ENCODE measurements at regions not wholly inside any gene's neighbourhood (a gene's known extent, or its start where the extent isn't known, plus 50 kb on each side); places are given as distances from the start of the nearest gene placed in this dataset.
A peak's percentile ranks its signal among the peaks of the same experiment; 100 is the strongest.

DNA sequence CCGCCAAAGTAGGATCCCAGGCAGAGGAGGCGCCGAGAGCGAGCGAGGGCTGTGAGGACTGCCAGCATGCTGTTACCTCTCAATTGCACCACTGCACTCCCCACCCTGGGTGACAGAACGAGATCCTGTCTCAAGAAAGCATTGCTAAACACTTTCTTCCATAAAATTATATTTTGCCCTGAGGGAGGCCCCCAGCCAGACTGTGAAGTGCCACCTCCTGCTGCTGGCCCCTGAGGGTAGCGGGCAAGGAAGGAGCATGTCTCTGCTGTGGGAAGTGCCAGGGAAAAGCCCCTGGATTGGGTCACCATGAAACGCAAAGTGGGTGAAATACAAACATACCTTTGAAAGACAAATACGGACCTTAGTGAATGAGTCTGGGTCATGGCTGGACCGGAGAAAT lies 78.0 kb upstream of the AMZ2 start:
- DNase-seq (ENCODE audit: low read depth): no peak
- TF ChIP-seq, protein P1, sequence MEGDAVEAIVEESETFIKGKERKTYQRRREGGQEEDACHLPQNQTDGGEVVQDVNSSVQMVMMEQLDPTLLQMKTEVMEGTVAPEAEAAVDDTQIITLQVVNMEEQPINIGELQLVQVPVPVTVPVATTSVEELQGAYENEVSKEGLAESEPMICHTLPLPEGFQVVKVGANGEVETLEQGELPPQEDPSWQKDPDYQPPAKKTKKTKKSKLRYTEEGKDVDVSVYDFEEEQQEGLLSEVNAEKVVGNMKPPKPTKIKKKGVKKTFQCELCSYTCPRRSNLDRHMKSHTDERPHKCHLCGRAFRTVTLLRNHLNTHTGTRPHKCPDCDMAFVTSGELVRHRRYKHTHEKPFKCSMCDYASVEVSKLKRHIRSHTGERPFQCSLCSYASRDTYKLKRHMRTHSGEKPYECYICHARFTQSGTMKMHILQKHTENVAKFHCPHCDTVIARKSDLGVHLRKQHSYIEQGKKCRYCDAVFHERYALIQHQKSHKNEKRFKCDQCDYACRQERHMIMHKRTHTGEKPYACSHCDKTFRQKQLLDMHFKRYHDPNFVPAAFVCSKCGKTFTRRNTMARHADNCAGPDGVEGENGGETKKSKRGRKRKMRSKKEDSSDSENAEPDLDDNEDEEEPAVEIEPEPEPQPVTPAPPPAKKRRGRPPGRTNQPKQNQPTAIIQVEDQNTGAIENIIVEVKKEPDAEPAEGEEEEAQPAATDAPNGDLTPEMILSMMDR (IDR thresholded peaks at IDR 0.05; ENCODE audit: control insufficient read depth, extremely low read depth, insufficient read depth): no peak
- H3K4me3 ChIP-seq (ENCODE audit: low read depth, low read length): no peak overlapping the region

DNA sequence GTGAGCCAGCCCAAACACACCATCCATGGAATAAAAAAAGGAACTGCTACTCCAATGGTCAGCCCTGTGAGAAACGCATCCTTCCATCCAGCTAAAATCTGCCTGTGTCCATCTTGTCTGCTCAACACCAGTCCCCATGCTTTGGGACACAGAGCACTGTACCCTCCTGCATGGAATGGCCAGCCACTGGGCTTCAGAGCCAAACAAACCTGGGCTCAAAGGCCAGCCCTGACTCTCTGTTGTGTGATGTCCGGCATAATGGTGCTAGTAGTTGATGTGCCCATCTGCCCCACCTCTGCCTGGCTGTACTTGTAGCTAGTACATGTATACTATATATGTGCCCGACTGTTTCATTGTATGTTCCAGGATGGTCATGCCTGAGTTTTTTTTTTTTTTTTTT lies 77.6 kb upstream of the AMZ2 start:
- no peak overlapping the region for H3K4me3 ChIP-seq (ENCODE audit: low read depth, low read length)
- TF ChIP-seq, protein P1 (IDR thresholded peaks at IDR 0.05; ENCODE audit: control insufficient read depth, extremely low read depth, insufficient read depth): no peak
- DNase-seq (ENCODE audit: low read depth): no peak

DNA sequence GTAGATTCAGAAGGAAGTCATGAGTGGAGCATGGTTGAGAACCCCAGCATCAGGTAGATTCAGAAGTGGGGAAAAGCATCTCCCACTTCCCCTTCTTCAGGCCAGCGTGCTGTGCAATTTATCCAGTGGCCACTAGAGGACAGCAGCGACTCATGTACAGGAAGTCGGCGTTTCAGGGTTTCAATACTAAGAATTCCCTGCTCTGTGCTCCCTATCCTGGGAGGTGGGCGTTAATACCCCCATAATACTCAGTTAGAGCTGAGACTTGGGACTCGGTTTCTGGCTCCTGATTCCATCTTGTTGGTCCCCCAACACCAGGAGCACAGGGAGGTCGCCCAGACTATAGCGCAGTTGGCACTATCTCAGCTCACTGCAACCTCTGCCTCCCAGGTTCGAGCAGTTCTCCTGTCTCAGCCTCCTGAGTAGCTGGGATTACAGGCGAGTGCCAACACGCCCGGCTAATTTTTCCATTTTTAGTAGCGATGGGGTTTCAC lies 75.3 kb upstream of the AMZ2 start:
- TF ChIP-seq, protein P1 (IDR thresholded peaks at IDR 0.05; ENCODE audit: control insufficient read depth, extremely low read depth, insufficient read depth): peak; percentile 99
- no peak overlapping the region for H3K4me3 ChIP-seq (ENCODE audit: low read depth, low read length)
- DNase-seq (ENCODE audit: low read depth): no peak

DNA sequence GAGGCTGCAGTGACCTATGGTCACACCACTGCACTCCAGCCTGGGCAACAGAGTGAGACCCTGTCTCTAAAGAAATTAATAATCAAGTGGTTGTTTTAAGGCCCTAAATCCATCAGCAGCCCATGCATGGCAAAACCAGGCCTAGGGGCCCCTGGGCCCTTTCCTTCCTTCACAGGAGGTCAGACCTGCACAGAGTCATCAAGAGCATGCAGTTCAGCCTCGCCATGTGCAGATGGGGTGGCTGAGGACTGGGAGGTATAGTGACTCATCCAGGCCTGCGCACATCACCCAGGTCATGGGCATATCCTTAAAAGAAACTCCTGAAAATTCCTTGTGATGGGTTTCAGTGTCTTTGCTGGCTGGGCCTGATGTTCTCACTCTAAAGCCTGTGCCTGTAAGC lies 72.4 kb upstream of the AMZ2 start:
- TF ChIP-seq, protein P1 (IDR thresholded peaks at IDR 0.05; ENCODE audit: control insufficient read depth, extremely low read depth, insufficient read depth): no peak
- DNase-seq (ENCODE audit: low read depth): no peak
- H3K4me3 ChIP-seq (ENCODE audit: low read depth, low read length): no peak overlapping the region

DNA sequence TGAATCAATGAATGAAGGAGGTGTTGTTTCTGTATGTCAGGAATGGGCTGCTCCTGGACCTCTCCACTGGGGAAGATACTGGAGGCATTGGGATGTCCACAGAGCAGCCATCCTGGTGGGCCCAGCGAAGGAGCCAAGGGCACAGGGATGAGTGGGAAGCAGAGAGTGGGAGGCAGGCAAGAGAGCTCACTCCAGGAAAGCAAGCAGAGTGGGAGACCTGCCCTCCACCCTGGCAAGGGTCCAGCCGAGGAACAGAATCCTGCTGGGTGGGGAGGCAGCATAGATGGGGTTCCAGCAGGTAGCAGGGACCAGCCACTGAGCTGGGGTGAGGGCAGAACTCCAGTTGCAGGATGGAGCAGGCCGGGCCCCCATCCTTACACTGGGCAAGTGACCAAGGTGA lies 71.9 kb upstream of the AMZ2 start:
- DNase-seq (ENCODE audit: low read depth): no peak
- H3K4me3 ChIP-seq (ENCODE audit: low read depth, low read length): no peak overlapping the region
- TF ChIP-seq, protein P1 (IDR thresholded peaks at IDR 0.05; ENCODE audit: control insufficient read depth, extremely low read depth, insufficient read depth): no peak

DNA sequence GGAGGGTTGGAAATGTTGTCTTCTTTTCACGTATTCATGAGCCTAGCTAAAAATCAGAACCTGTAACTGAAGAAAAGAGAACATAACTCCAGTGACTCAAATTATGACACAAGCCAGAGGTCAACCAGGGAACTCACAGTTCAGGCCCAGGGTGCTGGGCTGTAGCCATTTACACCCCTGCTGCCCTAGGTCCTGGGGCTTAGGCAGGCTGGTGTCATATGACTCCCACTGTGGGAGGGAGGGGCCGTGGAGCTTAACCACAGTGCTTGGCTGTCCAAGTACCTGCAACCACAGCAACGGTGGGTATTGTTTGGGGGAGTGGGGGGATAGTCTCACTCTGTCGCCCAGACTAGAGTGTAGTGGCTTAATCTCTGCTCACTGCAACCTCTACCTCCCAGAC lies 71.1 kb upstream of the AMZ2 start:
- TF ChIP-seq, protein P1 (IDR thresholded peaks at IDR 0.05; ENCODE audit: control insufficient read depth, extremely low read depth, insufficient read depth): no peak
- no peak for DNase-seq (ENCODE audit: low read depth)
- H3K4me3 ChIP-seq (ENCODE audit: low read depth, low read length): no peak overlapping the region

DNA sequence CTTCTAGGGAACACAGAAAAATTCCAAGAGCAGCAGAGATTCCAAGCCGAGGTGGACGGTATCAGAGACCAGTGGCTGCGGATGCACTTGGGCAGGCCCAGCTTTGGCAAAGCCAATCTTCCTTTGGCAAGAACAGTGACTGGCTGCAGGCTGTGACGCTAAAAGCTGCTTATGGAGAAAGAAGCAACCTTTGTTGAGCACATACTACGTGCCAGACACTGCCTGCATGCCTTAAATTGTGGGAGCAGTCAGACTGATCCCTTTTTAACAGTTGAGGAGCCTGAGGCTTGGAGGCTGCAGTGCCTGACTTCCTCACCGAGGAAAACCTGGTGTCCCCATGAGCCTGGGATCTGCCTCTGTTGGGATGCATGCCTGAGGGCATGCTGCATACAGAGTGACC lies 69.0 kb upstream of the AMZ2 start:
- TF ChIP-seq, protein P1 (IDR thresholded peaks at IDR 0.05; ENCODE audit: control insufficient read depth, extremely low read depth, insufficient read depth): no peak
- no peak for DNase-seq (ENCODE audit: low read depth)
- H3K4me3 ChIP-seq (ENCODE audit: low read depth, low read length): no peak overlapping the region
